SK-N-DZ (cell line): ENCODE measurements at regions not wholly inside any gene's neighbourhood (a gene's known extent, or its start where the extent isn't known, plus 50 kb on each side); places are given as distances from the start of the nearest gene placed in this dataset.
A peak's percentile ranks its signal among the peaks of the same experiment; 100 is the strongest.

ENCODE experiments used
- DNase-seq: peaks from one replicate; pipeline ENCODE4 v3.0.0-alpha.2; 2015; ENCODE audit warnings: low spot score

- no peak for DNase-seq
Observed at GRCh38 chr10:78389419-78389818, 355.8 kb downstream of the RPS24 start.

GRCh38 chr10:78390051-78390450 is 356.4 kb downstream of the RPS24 start:
- no peak for DNase-seq

- DNase-seq = no peak
Observed at GRCh38 chr10:78390817-78391216, 357.2 kb downstream of the RPS24 start.

GRCh38 chr10:78391585-78391984 is 357.9 kb downstream of the RPS24 start:
- DNase-seq = no peak

- no peak for DNase-seq
Observed at GRCh38 chr10:78392197-78392596, 358.5 kb downstream of the RPS24 start.

- no peak for DNase-seq
Observed at GRCh38 chr10:78393094-78393493, 359.4 kb downstream of the RPS24 start.

- no peak for DNase-seq
Observed at GRCh38 chr10:78394047-78394446, 360.4 kb downstream of the RPS24 start.

- DNase-seq = no peak
Observed at GRCh38 chr10:78395162-78395561, 361.5 kb downstream of the RPS24 start.

GRCh38 chr10:78396754-78397153 is 363.1 kb downstream of the RPS24 start:
- no peak for DNase-seq

- no peak for DNase-seq
Observed at GRCh38 chr10:78397786-78398185, 364.1 kb downstream of the RPS24 start.

GRCh38 chr10:78398382-78398781 is 364.7 kb downstream of the RPS24 start:
- no peak for DNase-seq

GRCh38 chr10:78401624-78402367 is 368.1 kb downstream of the RPS24 start:
- DNase-seq = peak; percentile 19

GRCh38 chr10:78402591-78402990 is 368.9 kb downstream of the RPS24 start:
- DNase-seq = no peak

GRCh38 chr10:78403781-78404180 is 370.1 kb downstream of the RPS24 start:
- DNase-seq = no peak

- no peak for DNase-seq
Observed at GRCh38 chr10:78404296-78404695, 370.6 kb downstream of the RPS24 start.

GRCh38 chr10:78405231-78405630 is 371.6 kb downstream of the RPS24 start:
- DNase-seq = no peak

- no peak for DNase-seq
Observed at GRCh38 chr10:78405736-78406135, 372.1 kb downstream of the RPS24 start.

GRCh38 chr10:78406648-78407008 is 373.0 kb downstream of the RPS24 start:
- no peak for DNase-seq

- peak; percentile 98 for DNase-seq
Observed at GRCh38 chr10:78407009-78407711, 373.5 kb downstream of the RPS24 start.

- DNase-seq = no peak
Observed at GRCh38 chr10:78407966-78408365, 374.3 kb downstream of the RPS24 start.

GRCh38 chr10:78408671-78409472 is 375.2 kb downstream of the RPS24 start:
- no peak for DNase-seq
